IPS-18c (cell line): ENCODE measurements at regions not wholly inside any gene's neighbourhood (a gene's known extent, or its start where the extent isn't known, plus 50 kb on each side); places are given as distances from the start of the nearest gene placed in this dataset.

Experiments
- H3K4me3 ChIP-seq: 2 replicates; pipeline ENCODE4 v1.7.0; 2013; ENCODE audit warnings: low read depth, mild to moderate bottlenecking, low read length, moderate library complexity; ENCODE audit not compliant: insufficient read depth
- H3K9me3 ChIP-seq: one replicate; pipeline ENCODE4 v1.6.1; 2013; ENCODE audit warnings: mild to moderate bottlenecking, low read length, moderate library complexity; ENCODE audit not compliant: control insufficient read depth, insufficient read depth

DNA sequence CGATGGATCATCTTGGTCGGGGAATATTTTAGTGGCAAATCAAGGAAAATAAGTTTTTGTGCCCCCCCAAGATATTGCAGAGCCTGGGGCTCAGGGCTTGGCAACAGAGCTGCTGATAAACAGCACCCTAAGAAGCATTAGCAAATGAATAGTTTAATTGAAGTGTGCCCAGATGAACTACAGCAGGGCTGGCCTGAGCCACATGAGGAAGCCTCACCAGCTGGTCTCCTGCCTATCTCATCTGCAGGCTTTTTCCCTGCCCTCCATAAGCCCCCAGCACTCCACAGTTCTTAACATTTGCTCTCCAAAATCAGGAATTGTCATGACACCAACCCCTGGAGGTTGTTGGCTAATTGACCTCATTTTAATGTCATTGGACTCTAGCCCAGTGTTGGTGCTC, 480.2 kb downstream of the HS3ST3B1 start:
- Histone ChIP-seq H3K4me3 (no peak overlapping the region), H3K9me3 (peaks cover 5% of the 10 kb centered on the region)

DNA sequence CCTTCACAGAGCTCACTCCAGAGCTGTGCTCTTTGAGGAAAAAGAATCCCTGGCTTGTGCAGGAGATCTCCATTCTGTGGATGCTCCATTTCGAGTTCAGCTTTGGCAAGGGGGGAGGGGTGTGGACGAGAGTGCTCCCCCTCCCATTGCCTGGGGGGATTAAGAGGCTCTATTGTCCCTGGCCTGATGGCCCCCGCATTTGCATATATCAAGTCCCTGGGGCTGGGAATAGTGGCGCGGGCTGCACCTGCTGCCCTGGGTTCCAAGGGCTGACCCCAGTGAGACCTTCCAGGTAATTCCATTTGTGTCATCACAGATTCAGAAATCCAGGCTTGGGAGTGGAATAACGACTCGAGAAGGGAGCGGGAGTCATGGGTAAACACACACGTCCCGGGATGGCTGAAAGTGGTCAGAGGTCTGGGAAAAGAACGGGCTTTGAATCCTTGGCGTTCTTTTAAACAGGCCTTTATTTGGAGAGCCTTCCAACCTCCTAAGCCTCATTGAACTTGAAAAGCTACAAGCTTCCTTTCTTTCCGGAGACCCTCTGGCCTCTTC, 479.3 kb downstream of the HS3ST3B1 start:
- Histone ChIP-seq H3K9me3 (peaks cover 5% of the 10 kb centered on the region), H3K4me3 (no peak overlapping the region)

DNA sequence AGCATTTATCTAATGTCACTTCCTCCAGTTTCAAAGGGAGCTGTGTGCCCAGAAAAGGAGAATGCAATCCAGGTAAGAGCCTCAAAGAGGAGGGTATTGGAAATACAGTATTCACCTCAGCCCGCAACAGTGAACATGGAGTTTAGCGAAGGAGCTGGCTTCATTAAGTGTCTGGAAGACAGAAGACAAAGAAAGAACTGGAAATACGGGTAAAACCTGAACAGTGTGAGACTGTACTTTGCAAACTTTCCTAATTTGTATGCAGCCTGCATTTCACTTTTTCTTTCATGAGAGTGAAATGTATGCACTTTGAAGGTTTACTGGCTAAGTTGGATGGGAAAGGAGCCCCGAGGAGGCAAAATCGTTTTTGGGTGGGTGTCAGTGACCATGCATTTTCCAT, 478.4 kb downstream of the HS3ST3B1 start:
- Histone ChIP-seq H3K9me3 (peaks cover 5% of the 10 kb centered on the region), H3K4me3 (no peak overlapping the region)

GRCh38 chr17:14777291-14777690, 476.4 kb downstream of the HS3ST3B1 start:
- H3K4me3 ChIP-seq: no peak overlapping the region
- no peaks in the 10 kb centered on the region for H3K9me3 ChIP-seq

GRCh38 chr17:14776791-14777190, 475.9 kb downstream of the HS3ST3B1 start:
- no peaks in the 10 kb centered on the region for H3K9me3 ChIP-seq
- no peak overlapping the region for H3K4me3 ChIP-seq

- no peaks in the 10 kb centered on the region for H3K9me3 ChIP-seq
- no peak overlapping the region for H3K4me3 ChIP-seq
Observed at GRCh38 chr17:14775731-14776492, 475.0 kb downstream of the HS3ST3B1 start.

DNA sequence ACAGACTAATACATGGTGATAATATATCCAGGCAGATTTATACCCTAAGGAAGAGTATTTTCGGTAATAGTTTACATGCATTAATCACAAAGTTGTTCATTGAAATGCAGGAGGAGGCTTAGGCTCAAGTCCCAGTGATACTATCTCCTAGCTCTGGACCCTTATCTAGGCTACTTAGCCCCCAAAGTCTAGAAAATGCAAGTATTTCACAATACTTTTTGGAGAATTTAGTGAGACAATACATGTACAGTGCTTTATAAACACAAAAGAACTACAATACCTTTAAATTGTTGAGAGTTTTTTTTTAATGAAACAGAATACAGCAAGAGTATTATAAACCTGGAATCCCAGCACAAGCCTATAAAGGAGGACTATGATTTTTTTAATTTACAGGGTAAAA, 473.9 kb downstream of the HS3ST3B1 start:
- Histone ChIP-seq H3K4me3 (no peak overlapping the region), H3K9me3 (no peaks in the 10 kb centered on the region)

DNA sequence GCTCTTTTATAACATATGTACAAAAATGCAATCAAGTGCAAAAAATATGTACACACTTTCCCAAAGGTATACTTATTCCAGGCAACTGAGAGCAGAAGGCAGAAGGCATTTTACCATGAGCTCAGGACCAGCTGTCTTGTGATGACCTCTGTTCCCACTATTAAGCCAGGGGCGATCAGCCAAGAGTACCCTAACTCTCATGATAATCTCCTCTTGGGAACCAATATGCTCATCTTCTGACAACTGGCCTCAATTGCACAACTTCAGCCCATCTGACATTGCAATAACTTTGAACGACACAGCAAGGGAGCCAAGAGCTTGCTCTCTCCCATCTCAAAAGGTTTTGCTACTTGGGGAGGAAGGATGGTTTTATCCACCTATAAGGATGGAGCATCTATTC, 471.9 kb downstream of the HS3ST3B1 start:
- H3K4me3 ChIP-seq: no peak overlapping the region
- no peaks in the 10 kb centered on the region for H3K9me3 ChIP-seq

DNA sequence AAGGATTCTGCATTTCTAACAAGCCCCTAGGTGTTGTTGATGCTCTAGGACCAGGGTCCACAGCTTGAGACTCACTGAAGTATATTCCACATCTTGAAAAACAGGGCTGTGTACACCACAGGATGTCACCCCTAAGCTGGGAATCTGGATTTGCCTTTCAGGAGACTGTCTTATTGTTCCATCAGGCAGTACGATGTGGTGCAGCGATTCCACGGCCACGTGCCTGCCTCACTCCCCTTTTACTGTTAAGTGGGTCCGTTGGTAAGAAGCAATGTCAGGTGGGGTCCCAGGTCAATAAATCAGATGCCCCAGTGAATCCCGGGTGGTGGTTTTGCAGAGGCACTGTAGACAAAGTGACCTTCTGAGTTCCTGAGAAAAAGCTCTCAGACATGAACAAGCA, 470.7 kb downstream of the HS3ST3B1 start:
- no peaks in the 10 kb centered on the region for H3K9me3 ChIP-seq
- H3K4me3 ChIP-seq: no peak overlapping the region

DNA sequence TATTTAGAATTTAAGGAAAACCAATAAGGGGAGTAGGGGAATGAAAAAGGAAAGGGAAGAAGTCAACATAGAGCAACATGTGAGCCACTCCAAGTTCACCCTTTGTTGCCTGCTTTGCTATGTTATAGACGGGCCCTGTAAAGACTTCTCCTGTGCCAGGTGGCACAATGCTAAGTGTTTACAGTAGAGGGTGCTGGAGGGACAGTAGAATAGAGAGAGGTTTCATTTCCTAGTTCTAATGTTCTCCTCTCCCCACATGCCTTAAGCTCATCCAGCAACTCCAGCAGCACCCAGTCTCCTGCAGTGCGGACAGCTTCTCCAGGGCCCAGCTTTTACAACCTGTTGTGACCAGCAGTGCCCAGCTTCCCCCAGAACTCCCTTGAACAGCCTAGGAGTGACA, 468.0 kb downstream of the HS3ST3B1 start:
- H3K4me3 ChIP-seq: no peak overlapping the region
- H3K9me3 ChIP-seq: no peaks in the 10 kb centered on the region

DNA sequence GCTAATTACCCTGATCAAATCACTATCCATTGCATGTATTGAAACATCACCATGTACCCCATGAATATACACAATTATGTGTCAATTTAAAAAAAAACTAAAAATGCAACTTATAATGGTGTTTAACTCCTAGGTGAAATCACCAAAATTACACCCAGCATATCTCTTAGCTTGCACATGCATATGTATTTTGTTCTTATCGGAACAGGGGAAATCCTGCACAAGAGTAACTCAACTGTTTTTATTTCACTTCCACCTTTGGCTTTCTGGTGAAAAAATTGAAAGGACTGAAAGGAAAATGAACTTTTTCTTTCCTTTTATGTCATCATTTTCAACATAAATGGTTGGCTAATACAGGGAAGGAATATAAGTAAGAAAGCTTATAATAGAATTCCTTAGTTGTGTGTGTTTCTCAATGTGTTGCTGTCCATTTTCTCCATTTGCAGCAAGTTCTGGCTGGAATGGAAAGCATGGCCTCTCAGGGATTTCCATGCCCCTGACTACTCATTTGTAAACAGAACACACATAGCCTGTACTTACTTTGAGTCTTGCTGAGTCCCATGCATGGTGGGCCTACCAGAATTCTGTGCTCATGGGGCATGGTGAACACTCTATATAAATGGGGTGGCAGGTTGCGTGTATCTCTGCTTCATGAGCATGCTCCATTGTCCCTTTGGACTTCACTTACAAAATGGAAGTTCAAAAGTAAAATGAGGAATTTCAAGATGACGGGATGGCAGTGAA, 462.0 kb downstream of the HS3ST3B1 start:
- no peak overlapping the region for H3K4me3 ChIP-seq
- no peaks in the 10 kb centered on the region for H3K9me3 ChIP-seq

GRCh38 chr17:14760719-14761411, 460.0 kb downstream of the HS3ST3B1 start:
- Histone ChIP-seq H3K9me3 (no peaks in the 10 kb centered on the region), H3K4me3 (no peak overlapping the region)

DNA sequence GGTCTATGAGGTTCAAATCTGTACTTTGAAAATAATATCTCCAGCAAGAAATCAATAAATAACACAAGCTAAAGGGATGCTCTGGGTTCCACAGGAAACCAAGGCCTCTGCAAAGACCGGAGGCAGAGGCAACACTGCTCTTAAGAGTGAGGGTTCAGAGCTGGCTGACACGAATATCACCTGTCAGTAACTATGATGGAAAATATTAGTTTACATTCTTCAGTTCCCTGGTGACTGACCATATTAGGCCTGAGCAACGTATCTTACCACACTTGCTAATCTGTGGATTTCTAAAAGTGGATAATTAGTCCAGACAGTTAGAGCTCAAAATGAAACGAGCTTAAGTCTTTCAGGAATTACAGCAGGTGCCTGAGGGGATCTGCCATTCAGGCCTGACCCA, 459.3 kb downstream of the HS3ST3B1 start:
- Histone ChIP-seq H3K4me3 (no peak overlapping the region), H3K9me3 (no peaks in the 10 kb centered on the region)

DNA sequence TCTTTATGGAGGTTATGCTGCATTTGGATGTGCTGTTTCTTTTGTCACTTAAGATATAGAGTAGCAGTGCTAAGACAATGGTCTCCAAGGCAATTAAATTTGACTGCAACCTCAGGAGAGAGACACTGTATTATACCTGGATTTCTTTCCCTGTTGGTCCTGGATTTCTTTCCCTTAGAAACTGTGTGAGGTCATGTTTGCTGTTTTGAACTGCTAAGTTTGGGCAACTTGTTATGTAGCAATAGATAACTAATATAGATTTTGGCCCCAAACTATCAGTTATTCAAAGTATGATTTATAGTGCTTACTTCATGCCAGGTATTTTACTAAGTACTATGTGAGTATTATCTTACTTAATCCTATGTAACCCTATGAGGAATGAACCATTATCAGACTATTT, 458.4 kb downstream of the HS3ST3B1 start:
- H3K4me3 ChIP-seq: no peak overlapping the region
- no peaks in the 10 kb centered on the region for H3K9me3 ChIP-seq

- Histone ChIP-seq H3K4me3 (no peak overlapping the region), H3K9me3 (no peaks in the 10 kb centered on the region)
Observed at GRCh38 chr17:14756479-14756878, 455.6 kb downstream of the HS3ST3B1 start.

DNA sequence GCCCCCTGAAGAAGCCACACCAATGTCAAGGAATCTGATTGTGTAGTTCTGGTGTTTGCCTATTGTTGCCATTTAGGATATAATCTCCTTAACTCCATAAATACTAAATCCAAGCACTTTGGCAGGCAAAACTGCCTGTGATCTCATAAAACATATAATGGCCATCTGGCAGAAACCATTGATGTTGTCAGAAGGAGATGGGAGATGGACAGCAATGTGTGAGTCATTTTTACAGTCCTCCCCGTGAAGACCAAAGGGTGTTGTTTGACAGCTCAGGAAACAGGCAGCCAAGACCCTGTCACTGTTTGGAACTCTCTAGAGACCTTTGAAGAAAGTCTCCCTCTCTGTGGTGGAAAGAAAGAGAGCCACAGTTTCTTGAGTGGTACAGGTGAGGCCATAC, 454.1 kb downstream of the HS3ST3B1 start:
- Histone ChIP-seq H3K9me3 (no peaks in the 10 kb centered on the region), H3K4me3 (no peak overlapping the region)

- no peak overlapping the region for H3K4me3 ChIP-seq
- no peaks in the 10 kb centered on the region for H3K9me3 ChIP-seq
Observed at GRCh38 chr17:14753383-14753782, 452.5 kb downstream of the HS3ST3B1 start.

DNA sequence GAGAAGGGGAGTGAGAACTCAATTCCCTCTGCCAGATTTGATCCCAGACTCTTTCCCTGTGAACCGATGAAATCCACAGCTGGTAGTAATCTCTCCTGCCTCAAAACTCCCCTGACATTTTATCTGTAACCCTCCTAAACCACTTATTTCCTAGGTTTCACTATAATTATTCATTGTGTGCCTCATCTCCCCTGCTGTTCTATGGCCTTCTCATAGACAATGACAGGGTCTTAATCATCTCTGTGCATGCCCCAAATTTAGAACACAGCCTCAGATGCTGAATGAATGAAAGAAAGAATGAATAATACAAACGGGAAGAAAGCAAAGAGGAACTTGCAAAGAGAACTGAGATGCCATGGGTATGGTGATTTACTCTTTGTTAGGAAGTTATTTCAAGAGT, 451.1 kb downstream of the HS3ST3B1 start:
- Histone ChIP-seq H3K4me3 (no peak overlapping the region), H3K9me3 (no peaks in the 10 kb centered on the region)
